GM18858 (cell line): ENCODE measurements at regions not wholly inside any gene's neighbourhood (a gene's known extent, or its start where the extent isn't known, plus 50 kb on each side); places are given as distances from the start of the nearest gene placed in this dataset.
"Not testable (repeated sequence)": the region's sequence is repeated elsewhere in the genome, so short reads cannot be mapped to it uniquely, and the experiment has no call there.

Source experiments
- ATAC-seq: cut with Tn5 transposase; IDR thresholded peaks from one replicate; pipeline ENCODE4 v1.9.1; 2021; ENCODE audit not compliant: unreplicated experiment

DNA sequence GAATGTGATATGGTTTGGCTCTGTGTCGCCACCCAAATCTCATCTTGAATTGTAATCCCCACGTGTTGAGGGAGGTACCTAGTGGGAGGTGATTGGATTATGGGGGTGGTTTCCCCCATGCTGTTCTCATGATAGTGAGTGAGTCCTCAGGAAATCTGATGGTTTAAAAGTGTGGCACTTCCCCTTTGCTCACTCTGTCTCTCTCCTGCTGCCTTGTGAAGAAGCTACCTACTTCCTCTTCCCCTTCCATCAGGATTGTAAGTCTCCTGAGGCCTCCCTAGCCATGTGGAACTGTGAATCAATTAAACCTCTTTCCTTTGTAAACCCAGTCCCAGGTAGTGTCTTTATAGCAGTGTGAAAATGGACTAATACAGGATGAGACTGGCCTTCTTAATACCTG, 73.2 kb upstream of the MRPS22 start:
- not testable (repeated sequence) for ATAC-seq

DNA sequence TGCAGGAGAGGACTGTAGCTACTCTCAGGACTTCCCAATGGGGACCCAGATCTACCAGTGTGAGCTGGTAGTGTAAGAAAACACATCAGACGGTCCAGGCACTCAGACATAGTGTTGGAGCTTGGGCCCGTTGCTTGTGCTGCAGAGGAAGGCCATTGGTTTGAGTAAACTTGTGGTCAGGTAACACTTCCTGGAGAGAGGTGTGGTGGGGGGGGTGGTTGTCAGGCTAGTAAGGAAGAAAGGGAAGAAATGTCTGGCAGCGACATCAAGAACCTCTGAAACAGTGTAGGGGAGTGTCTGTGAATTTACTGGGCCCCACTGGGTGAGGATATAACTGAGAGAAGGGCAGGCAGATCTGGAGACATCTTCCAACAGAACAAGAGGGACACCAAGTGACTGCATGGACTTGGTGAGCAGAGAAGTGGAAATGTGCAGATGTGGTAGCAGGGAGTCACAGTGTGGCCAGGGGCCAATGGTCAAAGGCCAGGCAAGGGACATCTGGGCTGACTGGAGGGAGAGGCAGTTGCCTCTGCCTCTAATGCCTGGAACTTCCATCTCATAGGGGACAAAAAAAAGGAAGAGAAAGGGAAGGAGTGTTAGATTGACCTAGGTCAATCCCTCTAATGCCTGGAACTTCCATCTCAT, 63.7 kb upstream of the MRPS22 start:
- ATAC-seq: no peak

DNA sequence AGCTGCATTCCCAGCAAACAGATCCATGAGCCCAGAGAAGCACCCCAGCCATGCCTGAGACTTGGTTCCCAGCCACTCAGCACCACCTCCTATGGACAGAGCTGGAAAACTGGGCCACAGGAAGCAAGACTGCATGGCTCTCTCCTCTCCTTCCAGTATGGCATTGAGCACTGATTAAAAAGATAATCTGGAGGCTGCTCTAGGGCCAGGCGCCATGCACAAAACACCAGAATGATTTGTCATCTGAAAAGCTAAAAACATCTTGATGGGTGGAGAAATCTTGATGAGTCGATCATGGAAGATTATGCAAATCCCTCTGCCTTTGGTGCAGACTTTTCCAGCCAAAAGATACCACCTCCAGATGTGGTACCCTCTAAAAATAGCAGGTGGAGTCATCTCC, 62.7 kb upstream of the MRPS22 start:
- no peak for ATAC-seq

DNA sequence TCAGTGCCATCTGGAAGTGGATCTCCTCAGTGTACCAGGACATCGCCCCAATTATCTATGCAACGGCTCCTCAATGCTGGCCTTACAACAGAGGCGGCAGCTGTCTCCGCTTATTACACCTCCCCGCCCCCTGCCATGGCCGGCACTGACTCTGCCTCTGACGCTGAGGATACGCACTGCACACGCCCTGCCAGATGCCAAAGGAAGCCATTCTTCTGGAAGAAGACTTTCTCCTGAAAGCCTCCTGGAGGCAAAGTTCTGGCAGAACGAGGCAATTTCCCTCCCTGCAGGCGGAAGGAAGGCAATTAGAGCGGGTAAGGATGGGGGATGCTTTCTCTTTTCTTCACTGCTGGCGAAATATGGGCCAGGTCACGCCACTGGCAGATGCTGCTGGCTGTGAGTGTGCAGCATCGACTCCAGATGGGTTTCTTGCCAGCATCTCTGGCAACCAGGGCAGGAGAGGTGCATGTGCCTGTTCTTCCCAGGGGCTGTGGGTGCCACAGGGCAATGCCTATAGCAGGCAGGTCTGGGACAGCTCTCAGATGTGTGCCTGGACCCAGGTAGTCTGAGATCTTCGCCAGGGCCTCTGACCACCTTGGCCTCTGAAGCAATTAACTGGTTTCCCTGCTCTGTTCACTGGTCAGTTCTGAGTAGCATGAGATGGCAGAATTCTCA, 62.2 kb upstream of the MRPS22 start:
- no peak for ATAC-seq

GRCh38 chr3:139283301-139283700, 60.5 kb upstream of the MRPS22 start:
- no peak for ATAC-seq

- ATAC-seq: no peak
These were observed 59.6 kb upstream of the MRPS22 start for GRCh38 chr3:139284221-139284620.

DNA sequence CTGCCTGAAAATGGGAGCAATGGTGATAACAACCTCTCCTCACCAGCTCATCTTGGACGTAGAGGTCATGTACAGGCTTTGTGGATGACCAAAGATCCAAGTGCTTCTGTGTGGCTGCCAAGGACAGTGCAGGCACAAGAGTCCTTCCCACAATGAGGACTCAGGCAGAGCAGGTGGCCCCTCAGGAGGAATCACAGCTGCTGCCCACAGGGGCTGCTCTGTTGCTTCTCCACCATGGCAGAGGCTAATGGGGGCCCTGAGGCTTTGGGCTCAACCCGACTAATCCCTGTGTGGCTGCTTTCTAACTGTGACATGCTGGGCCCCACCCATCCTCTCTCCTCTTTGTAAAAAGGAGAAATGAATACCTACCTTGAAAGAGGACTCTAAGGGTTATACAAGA, 58.1 kb upstream of the MRPS22 start:
- no peak for ATAC-seq

DNA sequence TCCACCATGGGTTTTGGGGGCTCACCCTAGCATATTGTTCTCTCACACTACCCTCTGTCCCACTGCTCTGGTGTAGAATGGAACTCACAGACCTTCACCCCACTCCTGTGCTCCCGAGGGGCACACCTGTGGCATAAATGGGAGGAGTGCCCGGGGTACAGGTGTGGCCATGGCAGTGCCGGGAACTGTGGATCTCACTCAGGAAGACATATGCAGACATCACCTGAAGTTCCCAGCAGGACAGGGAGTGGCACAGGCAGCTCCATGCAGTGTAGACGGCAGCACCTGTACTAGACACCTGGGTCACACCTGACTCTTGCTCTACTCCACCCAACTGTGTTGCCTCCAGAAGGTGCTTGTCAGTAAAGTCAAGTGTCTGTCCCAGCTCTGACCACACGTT, 57.6 kb upstream of the MRPS22 start:
- ATAC-seq: no peak

GRCh38 chr3:139286825-139287224, 57.0 kb upstream of the MRPS22 start:
- ATAC-seq: no peak

DNA sequence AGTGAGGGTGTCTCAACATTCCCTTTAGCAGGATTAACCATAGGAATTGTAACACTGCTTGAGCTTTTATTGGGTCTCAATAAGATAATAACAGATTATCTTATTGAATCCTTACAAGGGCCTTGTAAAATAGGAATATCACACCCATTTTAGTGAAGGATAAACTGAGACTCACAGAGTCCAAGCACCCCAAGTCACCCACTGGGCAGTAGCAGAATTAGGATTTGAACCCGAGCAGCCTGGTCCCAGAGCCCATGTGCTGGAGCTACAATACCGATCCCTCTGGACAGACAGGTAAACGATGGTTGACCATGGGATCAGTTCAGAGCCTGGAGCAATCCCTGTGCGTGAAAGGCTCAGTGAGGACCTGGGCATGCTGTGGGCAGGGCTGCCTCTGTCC, 56.3 kb upstream of the MRPS22 start:
- no peak for ATAC-seq

- no peak for ATAC-seq
These were observed 55.5 kb upstream of the MRPS22 start for GRCh38 chr3:139288266-139288821.

- no peak for ATAC-seq
These were observed 53.8 kb upstream of the MRPS22 start for GRCh38 chr3:139289860-139290524.

GRCh38 chr3:139291276-139292051, 52.4 kb upstream of the MRPS22 start:
- no peak for ATAC-seq

- ATAC-seq: no peak
These were observed 51.6 kb upstream of the MRPS22 start for GRCh38 chr3:139292192-139292591.

DNA sequence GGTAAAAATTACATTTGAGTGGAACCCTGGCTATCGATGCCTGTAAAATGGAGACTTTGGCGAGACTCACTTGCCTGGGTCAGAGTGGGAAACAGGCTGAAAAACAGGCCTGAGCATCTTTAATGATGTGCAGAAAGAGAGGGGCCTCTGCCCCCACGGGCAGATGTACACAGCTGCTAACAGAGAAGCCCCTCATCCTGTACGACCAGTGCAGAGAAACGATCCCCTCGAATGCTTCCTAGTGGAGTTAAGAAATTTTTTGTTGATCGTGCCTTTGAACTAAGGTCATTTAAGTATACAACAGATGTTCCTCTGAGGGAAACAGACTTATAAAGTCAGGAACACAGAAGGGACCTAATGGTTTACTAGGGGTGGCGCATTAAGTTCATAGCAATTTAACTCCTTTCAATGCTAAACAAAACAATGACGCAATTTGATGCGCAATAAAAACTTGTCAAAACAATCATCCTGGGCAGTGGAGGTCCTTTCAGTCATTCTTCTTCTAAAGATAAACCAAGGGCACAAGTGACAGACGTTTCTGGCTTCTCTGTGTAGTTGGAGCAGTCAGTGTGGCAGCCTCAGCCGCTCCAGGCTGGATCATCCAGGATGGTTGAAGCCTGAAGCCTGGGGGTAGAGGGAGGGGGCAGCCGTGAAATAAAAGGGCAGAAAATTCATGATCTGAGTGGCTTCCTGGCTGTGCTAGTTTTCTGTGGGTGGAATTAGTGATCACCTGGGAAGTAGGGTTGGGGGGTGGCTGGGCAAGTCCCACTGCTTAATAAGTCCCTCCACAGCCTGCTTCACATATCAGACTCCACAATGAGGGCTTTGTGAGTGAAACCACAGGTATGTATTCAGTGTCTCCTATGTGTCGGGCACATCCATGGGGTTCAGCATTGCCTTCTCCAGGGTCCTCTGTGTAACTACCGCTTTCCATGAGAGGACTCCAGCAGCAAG, 50.8 kb upstream of the MRPS22 start:
- no peak for ATAC-seq

GRCh38 chr3:139293665-139294023, 50.2 kb upstream of the MRPS22 start:
- no peak for ATAC-seq
